ENCODE measurements at regions not wholly inside any gene's neighbourhood (a gene's known extent, or its start where the extent isn't known, plus 50 kb on each side); places are given as distances from the start of the nearest gene placed in this dataset.

DNA sequence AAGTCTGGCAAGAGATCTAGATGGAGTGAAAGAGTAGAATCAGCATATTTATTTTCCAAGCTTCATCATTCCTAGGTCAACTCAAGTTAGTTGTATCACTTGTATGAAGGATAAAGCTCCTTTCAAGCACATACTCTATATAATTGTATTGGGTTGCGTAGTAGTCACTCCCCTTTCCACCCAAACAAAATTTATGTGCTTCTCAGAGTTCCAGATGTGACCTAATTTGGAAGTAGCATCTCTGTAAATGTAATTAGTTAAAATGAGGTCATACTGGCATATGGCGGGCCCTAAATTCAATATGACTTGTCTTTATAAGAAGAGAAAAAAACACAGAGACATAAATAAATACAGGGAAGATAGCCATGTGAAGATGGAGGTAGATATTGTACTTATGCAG is 226.8 kb upstream of the CHORDC1 start:
- no peaks in the 10 kb centered on the region for H3K36me3 Mint-ChIP-seq (ENCODE audit: low read depth)
- H3K4me3 Mint-ChIP-seq (ENCODE audit: unreplicated experiment): no peak overlapping the region
- H3K4me1 Mint-ChIP-seq (ENCODE audit: low read depth): no peaks in the 10 kb centered on the region
- H3K27me3 Mint-ChIP-seq (ENCODE audit: low read depth): peaks cover 5% of the 10 kb centered on the region
- no peak for DNase-seq (ENCODE audit: low spot score)
- TF ChIP-seq, protein P1, sequence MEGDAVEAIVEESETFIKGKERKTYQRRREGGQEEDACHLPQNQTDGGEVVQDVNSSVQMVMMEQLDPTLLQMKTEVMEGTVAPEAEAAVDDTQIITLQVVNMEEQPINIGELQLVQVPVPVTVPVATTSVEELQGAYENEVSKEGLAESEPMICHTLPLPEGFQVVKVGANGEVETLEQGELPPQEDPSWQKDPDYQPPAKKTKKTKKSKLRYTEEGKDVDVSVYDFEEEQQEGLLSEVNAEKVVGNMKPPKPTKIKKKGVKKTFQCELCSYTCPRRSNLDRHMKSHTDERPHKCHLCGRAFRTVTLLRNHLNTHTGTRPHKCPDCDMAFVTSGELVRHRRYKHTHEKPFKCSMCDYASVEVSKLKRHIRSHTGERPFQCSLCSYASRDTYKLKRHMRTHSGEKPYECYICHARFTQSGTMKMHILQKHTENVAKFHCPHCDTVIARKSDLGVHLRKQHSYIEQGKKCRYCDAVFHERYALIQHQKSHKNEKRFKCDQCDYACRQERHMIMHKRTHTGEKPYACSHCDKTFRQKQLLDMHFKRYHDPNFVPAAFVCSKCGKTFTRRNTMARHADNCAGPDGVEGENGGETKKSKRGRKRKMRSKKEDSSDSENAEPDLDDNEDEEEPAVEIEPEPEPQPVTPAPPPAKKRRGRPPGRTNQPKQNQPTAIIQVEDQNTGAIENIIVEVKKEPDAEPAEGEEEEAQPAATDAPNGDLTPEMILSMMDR (IDR thresholded peaks at IDR 0.05): no peak
- no peaks in the 10 kb centered on the region for H3K9me3 Mint-ChIP-seq (ENCODE audit: low read depth)
- H3K27ac Mint-ChIP-seq (ENCODE audit: unreplicated experiment): no peak overlapping the region

DNA sequence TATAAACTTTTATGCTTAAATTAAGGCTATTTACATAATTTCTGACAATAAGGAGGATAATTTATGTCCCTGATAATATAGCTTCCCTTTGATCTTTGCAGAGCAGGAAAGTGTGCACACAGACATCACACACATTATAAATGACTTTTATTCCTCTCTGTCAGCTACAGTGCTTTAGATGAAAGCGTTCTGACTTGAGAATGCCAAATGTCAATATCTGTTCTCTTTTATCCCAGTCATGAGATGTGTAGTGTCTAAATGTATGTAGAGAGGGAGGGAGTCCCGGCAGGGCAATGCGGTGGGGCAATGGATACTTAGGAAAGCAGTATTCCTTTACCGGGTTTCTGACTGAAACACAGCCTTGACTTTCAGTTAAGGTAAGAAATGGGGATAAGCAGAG is 225.4 kb upstream of the CHORDC1 start:
- no peak for DNase-seq (ENCODE audit: low spot score)
- H3K27ac Mint-ChIP-seq (ENCODE audit: unreplicated experiment): no peak overlapping the region
- H3K4me1 Mint-ChIP-seq (ENCODE audit: low read depth): no peaks in the 10 kb centered on the region
- no peak overlapping the region for H3K4me3 Mint-ChIP-seq (ENCODE audit: unreplicated experiment)
- no peaks in the 10 kb centered on the region for H3K9me3 Mint-ChIP-seq (ENCODE audit: low read depth)
- no peaks in the 10 kb centered on the region for H3K36me3 Mint-ChIP-seq (ENCODE audit: low read depth)
- H3K27me3 Mint-ChIP-seq (ENCODE audit: low read depth): peaks cover 5% of the 10 kb centered on the region
- TF ChIP-seq, protein P1 (IDR thresholded peaks at IDR 0.05): no peak

DNA sequence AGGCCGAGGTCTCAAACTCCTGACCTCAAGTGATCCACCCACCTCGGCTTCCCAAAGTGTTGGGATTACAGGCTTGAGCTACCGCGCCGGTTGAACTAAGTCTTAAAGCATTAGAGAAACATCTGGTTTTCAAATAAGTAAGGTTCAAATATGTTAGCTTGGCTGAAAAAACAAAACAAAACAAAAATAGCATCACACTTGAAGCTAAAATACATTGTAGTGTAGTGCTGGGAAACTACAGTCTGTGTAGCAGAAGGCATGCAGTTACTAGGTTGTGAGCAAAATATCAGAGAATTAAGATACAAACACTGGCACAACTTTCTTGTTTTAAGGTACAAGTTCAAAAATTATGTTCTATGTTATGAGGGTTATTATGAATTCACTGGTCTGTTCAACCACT is 224.8 kb upstream of the CHORDC1 start:
- no peak overlapping the region for H3K27ac Mint-ChIP-seq (ENCODE audit: unreplicated experiment)
- TF ChIP-seq, protein P1 (IDR thresholded peaks at IDR 0.05): no peak
- no peak for DNase-seq (ENCODE audit: low spot score)
- H3K27me3 Mint-ChIP-seq (ENCODE audit: low read depth): peaks cover 5% of the 10 kb centered on the region
- H3K4me1 Mint-ChIP-seq (ENCODE audit: low read depth): no peaks in the 10 kb centered on the region
- no peak overlapping the region for H3K4me3 Mint-ChIP-seq (ENCODE audit: unreplicated experiment)
- H3K36me3 Mint-ChIP-seq (ENCODE audit: low read depth): no peaks in the 10 kb centered on the region
- H3K9me3 Mint-ChIP-seq (ENCODE audit: low read depth): no peaks in the 10 kb centered on the region

DNA sequence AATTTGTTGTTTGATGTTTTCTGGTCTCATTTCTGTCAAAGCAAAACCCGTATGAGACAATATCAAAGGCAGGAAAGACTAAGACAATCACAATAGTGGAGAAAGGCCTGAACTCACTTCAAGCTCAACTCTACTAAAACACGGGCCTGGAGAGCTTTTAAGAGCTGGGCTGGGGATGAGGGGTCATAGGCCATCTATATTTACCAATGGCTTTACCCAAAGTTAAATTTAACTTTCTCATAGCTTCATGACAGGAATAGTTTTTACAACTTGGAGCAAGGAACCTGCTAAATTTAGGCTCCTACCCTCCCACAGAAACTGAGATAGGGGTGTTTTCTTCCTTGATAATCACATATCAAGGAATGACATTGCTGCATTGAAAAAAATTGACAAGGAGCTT is 223.4 kb upstream of the CHORDC1 start:
- peaks cover 5% of the 10 kb centered on the region for H3K27me3 Mint-ChIP-seq (ENCODE audit: low read depth)
- no peaks in the 10 kb centered on the region for H3K36me3 Mint-ChIP-seq (ENCODE audit: low read depth)
- no peak overlapping the region for H3K27ac Mint-ChIP-seq (ENCODE audit: unreplicated experiment)
- no peak overlapping the region for H3K4me3 Mint-ChIP-seq (ENCODE audit: unreplicated experiment)
- no peak for DNase-seq (ENCODE audit: low spot score)
- H3K9me3 Mint-ChIP-seq (ENCODE audit: low read depth): no peaks in the 10 kb centered on the region
- H3K4me1 Mint-ChIP-seq (ENCODE audit: low read depth): no peaks in the 10 kb centered on the region
- TF ChIP-seq, protein P1 (IDR thresholded peaks at IDR 0.05): no peak

DNA sequence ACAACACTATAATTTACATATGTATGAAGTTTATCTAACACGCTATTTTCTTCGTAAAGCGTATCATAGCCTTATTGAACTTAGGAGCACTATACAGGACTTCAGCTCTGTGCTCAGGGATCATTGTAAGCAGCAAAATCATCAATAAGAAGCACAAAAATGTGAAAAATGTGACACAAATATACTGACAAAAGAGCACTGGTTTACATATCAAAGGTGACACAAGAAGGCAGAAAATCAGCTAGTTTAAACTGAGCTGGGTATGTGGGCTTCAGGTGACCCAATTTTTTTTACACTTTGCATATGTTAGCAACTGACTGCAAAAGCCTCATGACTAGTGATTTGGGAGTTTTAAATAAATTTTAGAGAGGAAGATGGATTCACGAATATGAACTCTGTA is 215.2 kb upstream of the CHORDC1 start:
- no peaks in the 10 kb centered on the region for H3K36me3 Mint-ChIP-seq (ENCODE audit: low read depth)
- H3K4me1 Mint-ChIP-seq (ENCODE audit: low read depth): no peaks in the 10 kb centered on the region
- H3K4me3 Mint-ChIP-seq (ENCODE audit: unreplicated experiment): no peak overlapping the region
- H3K27ac Mint-ChIP-seq (ENCODE audit: unreplicated experiment): no peak overlapping the region
- no peaks in the 10 kb centered on the region for H3K9me3 Mint-ChIP-seq (ENCODE audit: low read depth)
- DNase-seq (ENCODE audit: low spot score): no peak
- TF ChIP-seq, protein P1 (IDR thresholded peaks at IDR 0.05): no peak
- peaks cover 9% of the 10 kb centered on the region for H3K27me3 Mint-ChIP-seq (ENCODE audit: low read depth)

All from chondrocyte (in vitro differentiated cells).